ENCODE measurements at regions not wholly inside any gene's neighbourhood (a gene's known extent, or its start where the extent isn't known, plus 50 kb on each side); places are given as distances from the start of the nearest gene placed in this dataset.
A peak's percentile ranks its signal among the peaks of the same experiment; 100 is the strongest.
"Not testable (repeated sequence)": the region's sequence is repeated elsewhere in the genome, so short reads cannot be mapped to it uniquely, and the experiment has no call there.

DNA sequence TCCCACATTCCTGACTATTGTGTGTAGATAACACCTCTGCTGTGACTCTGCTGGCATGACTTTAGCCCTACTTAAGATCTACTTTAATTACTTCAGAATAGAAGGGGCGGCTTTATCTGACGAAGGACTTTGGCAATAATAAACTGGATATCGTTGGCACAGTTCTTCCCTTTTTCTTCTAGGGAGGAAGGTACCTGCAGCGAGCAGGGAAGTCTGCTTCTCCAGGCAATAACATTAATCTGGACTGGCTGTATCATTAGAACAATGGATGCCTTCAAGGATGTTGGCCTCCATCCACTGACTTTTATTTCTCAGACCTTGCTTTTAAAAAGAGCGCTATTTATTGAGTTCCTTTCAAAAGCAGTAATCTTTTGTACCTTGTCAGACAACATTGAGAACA, 172.6 kb upstream of the THSD7A start:
- no peak for DNase-seq (ENCODE audit: low read depth in 2 of 2)

DNA sequence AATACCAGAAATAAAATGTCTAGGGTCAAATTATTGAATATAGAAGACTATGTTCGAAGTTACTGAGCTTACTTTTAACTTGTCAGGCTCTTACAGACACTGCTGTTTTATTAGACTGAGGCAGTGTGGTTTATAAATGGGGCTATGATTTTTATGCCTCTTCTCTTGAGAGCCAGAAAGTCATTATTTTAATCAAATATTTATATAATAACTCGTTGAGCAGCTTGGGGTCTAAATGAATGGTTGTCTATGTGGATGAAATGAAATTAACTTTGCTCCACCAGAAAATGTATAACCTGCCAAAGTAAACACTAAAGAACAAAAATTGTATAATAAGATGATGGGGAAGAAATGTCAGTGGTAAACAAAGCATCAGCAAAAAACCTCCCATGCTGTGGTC, 175.6 kb upstream of the THSD7A start:
- no peak for DNase-seq (ENCODE audit: low read depth in 2 of 2)

DNA sequence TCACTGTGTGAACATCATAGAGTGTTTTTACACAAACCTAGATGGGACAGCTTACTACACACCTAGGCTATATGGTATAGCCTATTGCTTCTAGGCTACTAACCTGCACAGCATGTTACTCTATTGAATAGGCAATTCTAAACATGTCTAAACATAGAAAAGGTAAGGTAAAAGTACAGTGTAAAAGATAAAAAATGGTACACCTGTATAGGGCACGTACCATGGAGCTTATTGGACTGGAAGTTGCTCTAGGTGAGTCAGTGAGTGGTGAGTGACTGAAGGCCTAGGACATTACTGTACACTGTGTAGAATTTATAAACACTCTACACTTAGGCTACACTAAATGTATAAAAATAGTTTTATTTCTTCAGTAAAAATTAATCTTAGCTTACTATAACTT, 182.0 kb upstream of the THSD7A start:
- DNase-seq (ENCODE audit: low read depth in 2 of 2), result no peak

DNA sequence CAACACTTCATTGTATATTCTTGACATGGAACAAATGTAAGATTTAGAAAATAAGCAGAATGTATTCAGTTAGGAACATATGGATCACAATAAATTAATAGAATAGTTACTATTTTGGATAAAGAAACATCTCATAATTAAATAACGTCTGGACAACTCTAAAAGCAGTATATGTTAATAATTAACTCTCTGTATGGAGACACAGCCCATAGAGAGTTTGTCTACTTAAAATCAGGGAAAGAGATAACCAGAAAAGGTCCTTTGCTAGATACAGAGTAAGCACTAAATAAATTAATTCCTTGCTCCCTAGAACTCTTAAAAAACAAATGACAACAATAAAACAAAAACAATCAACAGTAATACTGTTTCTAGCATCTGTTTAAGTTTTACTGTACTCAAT, 184.4 kb upstream of the THSD7A start:
- no peak for DNase-seq (ENCODE audit: low read depth in 2 of 2)

DNA sequence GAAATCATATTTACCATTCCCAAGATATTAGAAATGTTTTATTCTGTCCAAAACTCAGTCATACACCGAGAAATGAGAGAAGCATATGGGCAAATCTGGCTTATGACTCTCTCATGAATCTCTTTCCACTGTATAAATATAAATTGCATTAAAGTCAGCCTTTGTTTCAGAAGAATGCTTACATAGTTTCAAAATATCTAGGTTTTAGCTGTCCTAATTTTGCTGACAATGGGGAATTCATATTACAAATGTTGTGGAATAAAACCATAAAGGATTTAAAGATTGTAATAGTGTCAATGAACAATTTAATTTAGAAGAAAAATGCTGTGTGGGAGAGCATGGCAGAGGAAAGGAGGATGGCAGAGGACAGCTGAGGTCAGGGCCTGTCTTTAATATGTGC, 185.0 kb upstream of the THSD7A start:
- no peak for DNase-seq (ENCODE audit: low read depth in 2 of 2)

GRCh38 chr7:12022011-12022410, 189.1 kb upstream of the TMEM106B start:
- DNase-seq (ENCODE audit: low read depth in 2 of 2), result not testable (repeated sequence)

DNA sequence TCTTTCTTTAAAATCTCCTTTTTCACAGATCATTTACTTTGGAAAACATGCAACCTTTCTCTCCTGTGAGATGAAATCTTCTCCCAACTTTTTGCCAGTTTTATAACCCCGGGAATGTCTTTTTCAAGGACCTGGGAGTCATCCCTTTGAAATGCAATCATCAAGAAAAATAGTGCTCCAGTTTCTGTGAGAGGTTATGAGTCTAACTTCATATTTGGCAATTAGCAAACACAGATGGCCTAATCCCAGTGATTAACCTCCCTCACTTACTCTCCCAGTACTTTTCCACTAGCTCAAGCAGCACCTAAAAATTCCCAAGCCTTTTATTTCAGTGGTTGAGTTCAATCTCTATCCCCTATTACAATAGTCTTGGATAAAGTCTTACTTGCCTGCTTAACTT, 185.8 kb upstream of the TMEM106B start:
- no peak for DNase-seq (ENCODE audit: low read depth in 2 of 2)

DNA sequence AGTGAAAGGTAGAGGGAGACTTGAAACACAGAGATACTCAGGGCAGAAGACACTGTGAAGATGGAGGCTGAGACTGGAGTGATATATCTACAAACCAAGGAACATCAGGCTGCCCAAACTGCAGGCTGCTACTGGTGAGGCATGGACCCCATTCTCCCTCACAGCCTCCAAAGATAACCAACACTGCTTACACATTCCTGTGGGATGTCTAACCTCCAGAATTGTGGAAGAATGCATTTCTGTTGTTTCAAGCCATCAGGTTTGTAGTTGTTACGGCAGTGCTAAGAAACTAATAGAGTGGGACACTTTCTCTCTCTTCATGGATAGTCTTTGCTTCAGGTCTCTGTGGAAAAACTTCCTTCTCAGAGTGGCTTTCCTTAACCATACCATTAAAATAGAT, 182.6 kb upstream of the TMEM106B start:
- no peak for DNase-seq (ENCODE audit: low read depth in 2 of 2)

DNA sequence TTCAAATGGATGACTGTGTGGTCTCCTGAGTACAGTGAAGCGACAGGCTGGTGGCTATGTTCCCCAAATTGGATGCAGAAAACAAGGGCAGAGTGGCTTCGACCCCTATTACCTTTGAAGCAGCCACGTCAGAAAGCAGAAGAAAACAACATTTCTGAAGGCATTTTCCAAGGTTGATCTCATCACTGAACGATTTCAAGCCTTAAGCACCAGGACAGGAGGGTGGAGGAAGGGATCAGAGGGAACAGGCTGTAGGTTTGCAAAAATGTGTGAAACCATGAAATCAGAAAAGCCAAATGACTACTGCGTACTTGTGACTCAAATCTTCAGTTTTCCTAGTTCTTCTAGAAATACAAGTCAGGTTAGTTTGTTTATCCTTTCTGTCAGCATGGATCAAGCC, 181.0 kb upstream of the TMEM106B start:
- DNase-seq (ENCODE audit: low read depth in 2 of 2), result no peak

DNA sequence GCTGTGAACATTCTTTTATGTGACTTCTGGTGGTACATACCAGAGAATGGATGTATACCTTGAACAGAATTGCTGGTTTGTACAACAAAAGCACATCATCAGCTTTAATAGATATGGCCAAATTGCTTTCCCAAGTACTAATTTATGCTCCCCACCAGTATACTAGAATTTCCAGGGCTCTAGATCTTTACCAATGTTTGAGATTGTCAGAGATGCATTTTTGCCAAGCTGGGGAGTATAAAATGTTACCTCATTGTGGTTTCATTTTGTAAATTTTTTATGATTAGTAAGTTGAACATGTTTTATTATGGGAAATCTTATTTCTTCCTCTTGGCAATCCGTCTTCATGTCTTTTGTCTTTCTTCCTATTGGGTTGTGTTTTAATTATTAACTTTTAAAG, 179.9 kb upstream of the TMEM106B start:
- DNase-seq (ENCODE audit: low read depth in 2 of 2), result no peak

GRCh38 chr7:12031638-12032037, 179.5 kb upstream of the TMEM106B start:
- DNase-seq (ENCODE audit: low read depth in 2 of 2), result no peak

DNA sequence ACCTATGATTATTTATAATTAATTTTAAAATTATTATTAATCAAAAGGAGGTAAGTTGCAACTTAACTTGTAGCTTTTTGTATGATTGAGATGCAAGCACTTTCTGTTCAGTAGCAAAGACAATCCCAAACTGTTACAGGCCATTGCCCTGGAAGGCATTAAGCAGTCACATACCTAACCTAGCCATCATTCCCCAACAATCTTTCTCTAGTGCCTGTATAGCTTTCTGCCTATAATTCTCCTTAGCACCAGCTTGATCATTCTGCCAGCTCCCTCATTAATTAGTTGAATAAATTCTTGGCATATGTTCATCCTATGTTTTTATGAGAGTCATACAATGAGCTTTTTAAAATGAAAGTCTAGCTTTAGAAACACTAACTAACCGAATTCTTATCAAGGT, 178.9 kb upstream of the TMEM106B start:
- no peak for DNase-seq (ENCODE audit: low read depth in 2 of 2)

DNA sequence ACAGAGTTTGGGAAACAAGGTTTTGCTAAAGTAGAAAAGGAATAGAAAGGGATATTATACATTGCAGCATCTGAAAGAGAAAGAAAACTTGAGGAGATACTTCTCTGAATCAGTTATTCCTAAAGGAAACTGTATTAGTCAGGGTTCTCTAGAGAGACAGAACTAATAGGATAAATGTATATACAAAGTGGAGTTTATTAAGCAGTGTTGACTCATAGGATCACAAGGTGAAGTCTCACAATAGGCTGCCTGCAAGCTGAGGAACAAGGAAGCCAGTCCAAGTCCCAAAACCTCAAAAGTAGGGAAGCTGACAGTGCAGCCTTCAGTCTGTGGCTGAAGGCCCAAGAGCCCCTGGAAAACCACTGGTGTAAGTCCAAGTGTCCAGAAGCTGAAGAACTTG, 167.6 kb upstream of the TMEM106B start:
- not testable (repeated sequence) for DNase-seq (ENCODE audit: low read depth in 2 of 2)

DNA sequence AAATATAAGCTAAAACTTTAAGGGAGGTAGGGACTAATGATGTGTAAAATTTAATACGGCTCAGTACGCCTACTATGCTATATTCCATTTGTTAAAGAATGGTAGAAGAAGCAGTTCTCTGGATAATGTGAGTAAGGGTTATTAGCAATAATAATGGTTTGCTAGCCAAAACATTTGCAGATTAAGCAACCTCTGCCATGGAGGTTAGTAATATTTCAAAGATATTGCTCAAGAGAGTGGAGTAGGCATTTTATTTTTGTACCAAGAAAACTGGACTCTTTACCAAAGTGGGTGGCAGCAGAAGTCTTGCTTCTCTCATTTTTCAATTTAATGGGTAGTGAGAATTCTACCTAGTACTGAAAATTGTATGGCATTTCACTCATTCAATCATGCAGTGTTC, 158.9 kb upstream of the TMEM106B start:
- DNase-seq (ENCODE audit: low read depth in 2 of 2), result no peak

DNA sequence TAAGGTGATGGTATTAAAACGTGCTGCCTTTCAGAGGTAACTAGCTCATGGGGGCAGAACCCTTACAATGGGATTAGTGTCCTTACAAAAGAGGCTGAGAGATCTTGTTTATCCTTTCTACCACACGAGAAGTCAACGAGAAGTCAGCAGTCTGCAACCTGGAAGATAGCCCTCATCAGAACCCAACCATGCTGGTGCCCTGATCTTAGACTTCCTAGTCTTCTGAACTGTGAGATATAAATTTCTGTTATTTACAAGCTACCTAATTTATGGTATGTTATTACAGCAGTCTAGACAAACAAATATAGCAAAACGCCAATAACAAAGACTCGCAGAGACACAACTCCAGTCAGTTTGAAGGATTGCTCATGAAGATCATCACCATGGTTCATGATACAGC, 157.5 kb upstream of the TMEM106B start:
- no peak for DNase-seq (ENCODE audit: low read depth in 2 of 2)

GRCh38 chr7:12054830-12055229, 156.3 kb upstream of the TMEM106B start:
- no peak for DNase-seq (ENCODE audit: low read depth in 2 of 2)

DNA sequence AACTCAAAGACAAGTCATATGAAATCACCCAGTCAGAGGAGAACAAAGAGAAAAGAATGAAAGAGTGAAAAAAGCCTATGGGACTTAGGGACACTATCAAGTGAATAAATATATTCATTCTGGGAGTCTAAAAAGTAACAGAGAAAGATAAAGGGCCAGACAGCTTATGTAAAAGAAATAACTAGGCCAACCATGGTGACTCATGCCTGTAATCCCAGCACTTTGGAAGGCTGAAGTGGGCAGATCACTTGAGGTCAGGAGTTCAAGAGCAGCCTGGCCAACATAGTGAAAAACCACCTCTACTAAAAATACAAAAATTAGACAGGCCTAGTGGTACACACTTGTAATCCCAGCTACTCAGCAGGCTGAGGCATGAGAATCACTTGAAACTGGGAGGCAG, 154.7 kb upstream of the TMEM106B start:
- no peak for DNase-seq (ENCODE audit: low read depth in 2 of 2)

GRCh38 chr7:12056977-12057376, 154.1 kb upstream of the TMEM106B start:
- DNase-seq (ENCODE audit: low read depth in 2 of 2), result no peak

- no peak for DNase-seq (ENCODE audit: low read depth in 2 of 2)
These were observed 149.0 kb upstream of the TMEM106B start for GRCh38 chr7:12062062-12062461.

DNA sequence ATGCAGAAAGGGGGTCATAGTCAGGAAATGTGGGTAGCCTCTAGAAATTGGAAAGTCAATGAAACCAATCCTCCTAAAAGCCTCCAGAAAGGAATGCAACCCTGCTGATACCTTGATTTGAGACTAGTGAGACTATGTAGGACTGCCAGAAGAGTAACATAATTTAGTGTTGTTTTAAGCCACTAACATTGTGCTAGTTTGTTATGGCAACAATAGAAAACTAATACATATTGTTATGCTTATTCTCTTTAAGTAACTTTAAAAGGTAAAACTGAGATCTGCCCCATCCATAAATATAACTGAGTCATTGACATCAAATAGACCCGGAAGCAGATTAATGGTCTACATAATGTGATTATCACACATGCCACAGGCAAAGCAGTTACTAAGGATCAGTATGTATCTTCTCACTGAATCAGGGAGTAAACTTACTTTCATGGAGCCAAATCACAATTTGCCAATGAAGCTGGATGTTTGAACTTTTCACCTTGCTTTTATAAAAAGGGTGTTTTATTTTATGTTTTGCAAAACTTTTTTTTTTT, 146.4 kb upstream of the TMEM106B start:
- no peak for DNase-seq (ENCODE audit: low read depth in 2 of 2)

GRCh38 chr7:12066004-12066403, 145.1 kb upstream of the TMEM106B start:
- no peak for DNase-seq (ENCODE audit: low read depth in 2 of 2)

- no peak for DNase-seq (ENCODE audit: low read depth in 2 of 2)
These were observed 144.6 kb upstream of the TMEM106B start for GRCh38 chr7:12066521-12066920.

GRCh38 chr7:12067156-12067831, 143.8 kb upstream of the TMEM106B start:
- peak; percentile 10 to 40 for DNase-seq (ENCODE audit: low read depth in 2 of 2)

DNA sequence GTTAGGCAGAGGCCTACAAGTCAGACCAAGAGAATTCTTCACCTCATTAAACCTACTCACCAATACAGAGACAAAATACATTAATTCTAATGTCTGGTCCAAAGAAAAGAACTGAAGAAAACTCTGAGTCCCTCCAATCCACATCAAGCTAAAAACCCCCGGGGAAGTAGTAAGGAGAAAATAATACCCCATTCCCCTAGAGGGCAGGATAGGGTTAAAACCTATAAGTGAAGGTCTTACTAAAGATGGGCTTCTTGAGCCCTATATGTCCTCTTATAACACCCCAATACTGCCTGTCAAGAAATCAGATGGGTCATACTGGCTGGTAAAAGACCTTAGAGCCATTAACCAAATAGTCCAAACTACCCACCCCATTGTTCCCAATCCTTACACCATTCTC, 141.3 kb upstream of the TMEM106B start:
- no peak for DNase-seq (ENCODE audit: low read depth in 2 of 2)

Data from stimulated activated CD8-positive, alpha-beta memory T cell treated with anti-CD3 and anti-CD28 coated beads, Interleukin-7, amount 100 ng/mL, for 4 hours (primary cell).